Stimulated activated memory B cell treated with anti-CD40 and anti-IgM and Interleukin-4, amounts not matched to agents 10 μg/mL and 1 μg/mL and 100 μg/mL, for 72 hours (primary cell): ENCODE measurements at regions not wholly inside any gene's neighbourhood (a gene's known extent, or its start where the extent isn't known, plus 50 kb on each side); places are given as distances from the start of the nearest gene placed in this dataset.

ENCODE experiments used
- ATAC-seq: fragments of 150-1000 bp; cut with Tn5 transposase; 2 replicates; pipeline ENCODE4 v1.10.0; 2021
- H3K27ac Mint-ChIP-seq: one replicate; pipeline ENCODE4 v1.8.0; 2022; ENCODE audit warnings: mild to moderate bottlenecking, mixed read lengths
- H3K27me3 Mint-ChIP-seq: one replicate; pipeline ENCODE4 v1.8.0; 2022; ENCODE audit warnings: mixed read lengths
- H3K36me3 Mint-ChIP-seq: one replicate; pipeline ENCODE4 v1.8.0; 2022; ENCODE audit warnings: mixed read lengths
- H3K4me1 Mint-ChIP-seq: one replicate; pipeline ENCODE4 v1.8.0; 2022; ENCODE audit warnings: mixed read lengths
- H3K4me3 Mint-ChIP-seq: one replicate; pipeline ENCODE4 v1.8.0; 2022; ENCODE audit warnings: mild to moderate bottlenecking, moderate library complexity, mixed read lengths
- H3K9me3 Mint-ChIP-seq: one replicate; pipeline ENCODE4 v1.8.0; 2022; ENCODE audit warnings: mixed read lengths

- no peak overlapping the region for H3K27ac Mint-ChIP-seq
- peaks cover 3% of the 10 kb centered on the region for H3K9me3 Mint-ChIP-seq
- ATAC-seq, result no peak
- no peaks in the 10 kb centered on the region for H3K4me1 Mint-ChIP-seq
- H3K36me3 Mint-ChIP-seq, result no peaks in the 10 kb centered on the region
- no peak overlapping the region for H3K4me3 Mint-ChIP-seq
- H3K27me3 Mint-ChIP-seq, result peaks cover 13% of the 10 kb centered on the region
These were observed 343.4 kb upstream of the RASGEF1B start for GRCh38 chr4:81814987-81815541.

GRCh38 chr4:81811562-81812293 is 340.0 kb upstream of the RASGEF1B start:
- no peaks in the 10 kb centered on the region for H3K9me3 Mint-ChIP-seq
- H3K36me3 Mint-ChIP-seq, result no peaks in the 10 kb centered on the region
- ATAC-seq, result no peak
- no peak overlapping the region for H3K27ac Mint-ChIP-seq
- H3K4me1 Mint-ChIP-seq, result no peaks in the 10 kb centered on the region
- H3K27me3 Mint-ChIP-seq, result no peaks in the 10 kb centered on the region
- no peak overlapping the region for H3K4me3 Mint-ChIP-seq

- H3K4me1 Mint-ChIP-seq, result no peaks in the 10 kb centered on the region
- H3K36me3 Mint-ChIP-seq, result no peaks in the 10 kb centered on the region
- H3K9me3 Mint-ChIP-seq, result no peaks in the 10 kb centered on the region
- no peak for ATAC-seq
- H3K4me3 Mint-ChIP-seq, result no peak overlapping the region
- H3K27ac Mint-ChIP-seq, result no peak overlapping the region
- no peaks in the 10 kb centered on the region for H3K27me3 Mint-ChIP-seq
These were observed 336.4 kb upstream of the RASGEF1B start for GRCh38 chr4:81808011-81808672.

- H3K36me3 Mint-ChIP-seq, result no peaks in the 10 kb centered on the region
- H3K4me3 Mint-ChIP-seq, result no peak overlapping the region
- no peak for ATAC-seq
- H3K27ac Mint-ChIP-seq, result no peak overlapping the region
- H3K27me3 Mint-ChIP-seq, result no peaks in the 10 kb centered on the region
- H3K4me1 Mint-ChIP-seq, result no peaks in the 10 kb centered on the region
- no peaks in the 10 kb centered on the region for H3K9me3 Mint-ChIP-seq
These were observed 335.7 kb upstream of the RASGEF1B start for GRCh38 chr4:81807386-81807785.

- no peak overlapping the region for H3K27ac Mint-ChIP-seq
- H3K9me3 Mint-ChIP-seq, result no peaks in the 10 kb centered on the region
- H3K4me1 Mint-ChIP-seq, result no peaks in the 10 kb centered on the region
- H3K36me3 Mint-ChIP-seq, result no peaks in the 10 kb centered on the region
- no peaks in the 10 kb centered on the region for H3K27me3 Mint-ChIP-seq
- no peak for ATAC-seq
- no peak overlapping the region for H3K4me3 Mint-ChIP-seq
These were observed 334.8 kb upstream of the RASGEF1B start for GRCh38 chr4:81806485-81806884.

GRCh38 chr4:81804849-81805248 is 333.1 kb upstream of the RASGEF1B start:
- Mint-ChIP-seq H3K27ac (no peak overlapping the region), H3K9me3 (no peaks in the 10 kb centered on the region), H3K4me3 (no peak overlapping the region), H3K36me3 (no peaks in the 10 kb centered on the region), H3K4me1 (no peaks in the 10 kb centered on the region), H3K27me3 (no peaks in the 10 kb centered on the region)
- no peak for ATAC-seq

- no peak for ATAC-seq
- no peaks in the 10 kb centered on the region for H3K4me1 Mint-ChIP-seq
- H3K36me3 Mint-ChIP-seq, result no peaks in the 10 kb centered on the region
- no peak overlapping the region for H3K27ac Mint-ChIP-seq
- H3K9me3 Mint-ChIP-seq, result peaks cover 3% of the 10 kb centered on the region
- H3K4me3 Mint-ChIP-seq, result no peak overlapping the region
- H3K27me3 Mint-ChIP-seq, result no peaks in the 10 kb centered on the region
These were observed 330.7 kb upstream of the RASGEF1B start for GRCh38 chr4:81802285-81802846.

GRCh38 chr4:81799371-81799770 is 327.7 kb upstream of the RASGEF1B start:
- no peaks in the 10 kb centered on the region for H3K27me3 Mint-ChIP-seq
- peaks cover 7% of the 10 kb centered on the region for H3K4me1 Mint-ChIP-seq
- no peak for ATAC-seq
- H3K4me3 Mint-ChIP-seq, result no peak overlapping the region
- H3K9me3 Mint-ChIP-seq, result peaks cover 8% of the 10 kb centered on the region
- no peak overlapping the region for H3K27ac Mint-ChIP-seq
- H3K36me3 Mint-ChIP-seq, result no peaks in the 10 kb centered on the region

- H3K4me1 Mint-ChIP-seq, result peaks cover 7% of the 10 kb centered on the region
- no peak for ATAC-seq
- no peaks in the 10 kb centered on the region for H3K36me3 Mint-ChIP-seq
- no peak overlapping the region for H3K4me3 Mint-ChIP-seq
- H3K9me3 Mint-ChIP-seq, result peaks cover 8% of the 10 kb centered on the region
- no peak overlapping the region for H3K27ac Mint-ChIP-seq
- no peaks in the 10 kb centered on the region for H3K27me3 Mint-ChIP-seq
These were observed 325.3 kb upstream of the RASGEF1B start for GRCh38 chr4:81796790-81797528.

GRCh38 chr4:81792521-81792920 is 320.8 kb upstream of the RASGEF1B start:
- ATAC-seq, result no peak
- H3K4me1 Mint-ChIP-seq, result peaks cover 20% of the 10 kb centered on the region
- no peak overlapping the region for H3K27ac Mint-ChIP-seq
- no peaks in the 10 kb centered on the region for H3K27me3 Mint-ChIP-seq
- H3K36me3 Mint-ChIP-seq, result no peaks in the 10 kb centered on the region
- H3K9me3 Mint-ChIP-seq, result peaks cover 5% of the 10 kb centered on the region
- no peak overlapping the region for H3K4me3 Mint-ChIP-seq

- no peak for ATAC-seq
- Mint-ChIP-seq H3K27me3 (no peaks in the 10 kb centered on the region), H3K4me1 (peaks cover 12% of the 10 kb centered on the region), H3K9me3 (no peaks in the 10 kb centered on the region), H3K4me3 (no peak overlapping the region), H3K36me3 (no peaks in the 10 kb centered on the region), H3K27ac (no peak overlapping the region)
These were observed 318.8 kb upstream of the RASGEF1B start for GRCh38 chr4:81790477-81790876.

- Mint-ChIP-seq H3K4me3 (no peak overlapping the region), H3K4me1 (peaks cover 12% of the 10 kb centered on the region), H3K36me3 (no peaks in the 10 kb centered on the region), H3K9me3 (no peaks in the 10 kb centered on the region), H3K27ac (no peak overlapping the region), H3K27me3 (no peaks in the 10 kb centered on the region)
- ATAC-seq, result no peak
These were observed 318.2 kb upstream of the RASGEF1B start for GRCh38 chr4:81789741-81790399.

GRCh38 chr4:81789158-81789557 is 317.5 kb upstream of the RASGEF1B start:
- H3K9me3 Mint-ChIP-seq, result no peaks in the 10 kb centered on the region
- peaks cover 12% of the 10 kb centered on the region for H3K4me1 Mint-ChIP-seq
- H3K27ac Mint-ChIP-seq, result no peak overlapping the region
- no peaks in the 10 kb centered on the region for H3K36me3 Mint-ChIP-seq
- ATAC-seq, result no peak
- H3K4me3 Mint-ChIP-seq, result no peak overlapping the region
- H3K27me3 Mint-ChIP-seq, result no peaks in the 10 kb centered on the region

GRCh38 chr4:81786766-81787165 is 315.1 kb upstream of the RASGEF1B start:
- Mint-ChIP-seq H3K27ac (no peak overlapping the region), H3K27me3 (no peaks in the 10 kb centered on the region), H3K9me3 (no peaks in the 10 kb centered on the region), H3K4me3 (no peak overlapping the region), H3K4me1 (peaks cover 12% of the 10 kb centered on the region), H3K36me3 (no peaks in the 10 kb centered on the region)
- ATAC-seq, result no peak
